ENCODE measurements at regions not wholly inside any gene's neighbourhood (a gene's known extent, or its start where the extent isn't known, plus 50 kb on each side); places are given as distances from the start of the nearest gene placed in this dataset.
"Not testable (repeated sequence)": the region's sequence is repeated elsewhere in the genome, so short reads cannot be mapped to it uniquely, and the experiment has no call there.

DNA sequence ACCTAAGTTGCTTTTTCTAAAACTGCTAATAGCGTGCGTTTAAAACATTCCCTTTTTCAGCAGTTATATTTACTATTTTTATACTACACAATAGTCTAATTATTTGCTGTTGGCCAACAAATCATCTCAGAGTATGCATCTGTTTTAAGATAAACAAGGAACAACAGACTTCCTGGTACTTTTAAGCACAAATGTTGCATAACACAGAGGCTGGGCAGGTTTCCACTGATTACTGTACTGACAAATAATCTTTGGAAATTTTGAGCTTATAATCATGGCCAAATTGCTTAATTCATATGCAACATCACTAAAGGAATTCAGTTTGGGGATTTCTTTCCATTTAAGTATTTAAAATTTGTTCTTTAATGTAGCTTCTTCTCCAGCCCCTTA, 737.4 kb upstream of the SALL3 start:
- peak; percentile 21 for DNase-seq

DNA sequence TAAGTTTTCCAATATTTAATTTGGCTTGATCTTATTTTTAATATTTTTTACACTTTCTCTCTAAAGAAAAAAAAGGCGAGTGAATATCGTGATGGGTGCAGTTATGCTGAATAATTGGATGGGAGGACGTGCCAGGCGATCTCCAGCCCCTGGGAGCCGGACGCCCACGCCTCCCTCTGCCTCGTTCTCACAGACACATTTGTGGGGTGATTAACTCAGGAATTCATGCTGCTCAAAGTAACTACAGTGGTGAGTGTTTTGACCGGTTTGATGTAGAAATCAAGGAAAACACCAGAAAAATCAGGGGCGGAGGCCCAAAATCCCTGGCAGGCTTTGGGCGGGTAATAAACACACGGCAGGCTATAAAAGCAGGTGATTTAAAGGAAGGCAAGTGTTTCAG, 736.8 kb upstream of the SALL3 start:
- DNase-seq: no peak

DNA sequence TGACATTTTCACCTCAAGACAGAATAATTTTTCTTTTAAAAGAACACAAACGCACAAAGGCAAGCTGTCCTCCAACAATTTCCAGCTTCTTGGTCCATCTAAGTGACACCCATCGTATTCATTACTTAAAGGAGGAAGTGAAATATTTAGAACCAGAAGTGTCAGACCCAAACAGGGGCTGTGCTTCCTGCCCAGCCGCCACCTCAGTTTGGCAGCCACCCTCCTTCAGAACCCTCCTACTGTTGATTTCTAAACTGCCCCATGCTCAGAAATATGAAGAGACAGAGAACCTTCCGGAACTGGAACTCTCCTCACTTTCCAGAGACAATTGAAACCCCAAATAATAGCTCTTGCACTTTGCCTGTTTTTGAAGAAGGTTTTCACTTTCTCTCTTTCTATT, 734.8 kb upstream of the SALL3 start:
- no peak for DNase-seq

DNA sequence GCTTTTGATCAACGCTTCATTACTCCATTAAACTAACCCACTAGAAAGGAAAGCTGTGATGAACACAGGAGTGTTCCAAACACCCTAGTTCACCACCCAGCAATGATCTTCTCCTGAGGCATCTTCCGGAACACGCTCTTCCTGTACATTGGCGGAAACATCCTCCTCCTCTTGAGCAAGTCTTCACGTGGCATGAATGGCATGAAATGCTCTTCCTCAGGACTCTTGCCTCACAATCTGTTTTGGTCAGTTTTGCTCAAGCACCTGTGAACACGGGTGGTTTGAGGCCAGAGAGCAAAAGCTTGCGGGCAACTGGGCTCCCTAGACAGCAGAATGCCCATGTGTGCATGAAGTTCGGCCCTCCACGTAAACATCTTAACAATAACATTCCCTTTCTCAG, 734.2 kb upstream of the SALL3 start:
- no peak for DNase-seq

DNA sequence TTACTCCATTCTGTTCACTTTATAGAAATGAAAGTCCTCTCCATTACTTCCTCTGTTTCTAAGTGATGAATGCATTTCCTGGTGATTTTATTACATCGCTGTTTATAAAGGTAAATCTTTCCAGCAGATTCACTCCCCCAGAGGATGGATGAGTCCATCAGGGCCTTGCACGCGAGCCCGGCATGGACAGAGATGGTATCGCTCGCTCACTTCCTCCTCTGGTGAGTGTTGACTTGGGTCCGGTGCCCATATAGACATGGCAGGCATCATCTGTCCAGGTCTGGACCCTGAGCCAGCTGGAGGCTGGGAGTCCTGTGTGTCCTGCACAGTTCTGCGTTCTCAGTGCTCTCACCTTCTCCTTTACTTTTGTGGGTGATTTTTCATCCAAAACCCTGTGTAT, 733.6 kb upstream of the SALL3 start:
- DNase-seq: no peak

DNA sequence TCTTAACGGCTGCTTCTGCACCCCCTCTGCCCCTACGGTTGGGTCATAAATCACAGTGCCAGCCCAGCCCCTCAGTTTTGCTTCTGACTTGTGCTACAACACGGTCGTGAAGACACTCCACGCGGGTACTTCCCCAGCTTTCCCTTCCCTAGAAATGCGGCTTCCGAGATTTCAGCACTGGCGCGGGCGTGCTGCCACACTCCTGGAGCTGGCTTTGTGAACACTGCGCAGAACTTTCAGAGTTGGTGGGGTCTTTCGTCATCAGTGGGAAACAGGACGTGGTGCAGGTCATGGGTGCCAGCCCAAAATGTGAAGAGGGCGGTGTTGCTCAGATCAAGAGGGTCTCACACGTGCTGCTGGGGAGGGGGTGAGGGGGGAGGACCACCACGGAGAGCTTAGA, 733.0 kb upstream of the SALL3 start:
- no peak for DNase-seq

DNA sequence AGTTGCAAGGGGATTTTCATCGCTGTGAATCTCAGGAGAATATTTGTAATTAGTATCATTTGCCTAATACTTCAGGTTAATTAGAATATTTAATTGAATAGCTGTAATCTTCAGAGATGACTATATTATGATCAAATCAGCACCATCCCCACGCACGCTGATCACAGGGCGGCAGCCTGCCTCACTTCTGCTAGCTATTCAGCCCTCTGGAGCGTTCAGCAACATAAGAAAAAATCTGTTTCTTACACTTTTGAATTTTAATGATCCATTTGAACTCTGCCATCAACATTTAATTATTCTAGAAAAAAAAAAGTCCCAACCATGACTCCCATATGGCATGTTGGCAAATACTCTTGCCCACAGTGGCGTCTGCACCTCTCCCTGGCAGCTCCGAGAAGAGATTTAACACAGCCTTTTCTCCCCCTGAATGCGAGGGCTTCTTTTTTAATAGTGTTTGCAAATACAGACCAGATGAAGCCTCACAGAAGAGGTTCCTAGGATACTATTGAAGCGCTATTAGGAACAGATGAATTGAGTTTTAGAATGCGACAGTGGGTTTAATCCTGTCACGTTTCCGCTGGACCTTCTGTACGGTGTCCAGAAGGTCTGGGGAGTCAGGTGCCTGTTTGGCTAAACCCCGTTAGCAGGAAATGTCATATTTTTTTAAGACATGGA, 731.9 kb upstream of the SALL3 start:
- DNase-seq: no peak

DNA sequence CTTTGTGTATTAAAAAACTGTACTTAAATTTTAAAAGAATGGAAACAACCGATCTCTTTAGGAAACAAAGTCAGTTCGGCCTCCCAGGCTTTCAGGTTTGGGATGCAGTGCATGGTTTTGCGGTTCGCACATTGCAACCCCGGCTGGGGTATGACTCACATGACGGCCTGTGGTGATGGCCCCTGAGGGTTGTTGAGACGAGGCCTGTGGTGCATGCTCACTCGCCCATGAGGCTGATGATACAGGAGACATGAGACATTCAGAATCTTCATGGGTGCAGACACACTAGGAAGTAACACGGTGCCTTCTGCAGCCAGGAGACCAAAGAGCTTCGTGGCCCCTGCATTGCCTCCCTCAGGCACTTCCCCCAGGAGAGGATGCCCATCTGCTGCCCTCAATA, 724.6 kb upstream of the SALL3 start:
- DNase-seq: no peak

DNA sequence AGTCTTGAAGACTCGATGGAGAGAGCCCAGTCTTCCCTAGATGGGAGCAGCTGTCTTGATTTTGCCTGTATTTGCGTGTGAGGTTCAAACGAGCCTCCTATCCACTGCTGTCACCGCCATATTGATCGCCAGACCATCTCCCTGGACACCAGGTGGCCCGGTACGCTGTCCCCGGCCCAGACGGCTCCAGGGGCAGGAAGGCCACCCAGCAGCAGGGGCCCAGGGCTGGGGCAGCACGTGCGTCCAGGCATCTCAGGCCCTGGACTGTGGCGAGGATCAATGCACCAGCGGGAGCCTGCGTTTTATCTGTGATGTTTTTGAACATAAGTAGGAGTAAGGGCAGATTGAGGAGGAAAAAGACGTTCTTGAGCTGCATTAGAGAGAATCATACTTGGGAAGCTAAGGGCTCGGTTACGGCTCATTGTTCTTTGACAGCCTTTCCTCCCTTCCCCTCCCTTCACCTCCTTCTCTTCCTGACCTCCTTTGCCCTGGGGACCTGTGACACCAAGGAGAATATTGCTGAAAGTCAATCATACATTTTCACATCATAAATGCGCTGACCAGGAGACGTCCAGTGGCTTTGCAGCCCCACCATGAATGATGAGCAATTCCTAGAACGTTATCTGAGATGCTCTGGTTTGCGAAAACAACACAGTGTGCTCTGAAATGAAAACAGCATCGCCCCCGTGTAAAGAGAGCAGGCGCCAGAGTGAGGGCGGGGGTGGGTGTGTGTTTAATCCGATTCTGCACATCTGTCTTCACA, 711.2 kb upstream of the SALL3 start:
- DNase-seq: no peak

DNA sequence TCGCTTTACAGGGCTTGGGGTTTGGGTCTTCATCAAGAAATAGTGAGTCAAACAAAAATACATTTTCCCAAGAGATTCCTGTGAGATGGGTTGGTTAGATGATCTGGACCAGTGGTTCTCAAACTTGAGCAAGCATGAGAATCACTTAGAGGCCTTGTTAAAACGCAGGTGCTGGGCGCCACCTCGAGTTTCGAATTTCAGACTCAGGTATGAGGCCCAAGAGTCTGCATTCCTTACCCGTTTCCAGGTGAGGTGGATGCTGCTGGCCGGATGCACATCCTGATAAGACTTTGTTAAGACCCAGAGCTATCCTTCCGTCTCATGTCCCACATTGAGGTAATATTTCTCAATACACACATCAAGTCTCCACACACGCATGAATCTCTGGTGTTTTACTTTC, 707.8 kb upstream of the SALL3 start:
- DNase-seq: no peak

DNA sequence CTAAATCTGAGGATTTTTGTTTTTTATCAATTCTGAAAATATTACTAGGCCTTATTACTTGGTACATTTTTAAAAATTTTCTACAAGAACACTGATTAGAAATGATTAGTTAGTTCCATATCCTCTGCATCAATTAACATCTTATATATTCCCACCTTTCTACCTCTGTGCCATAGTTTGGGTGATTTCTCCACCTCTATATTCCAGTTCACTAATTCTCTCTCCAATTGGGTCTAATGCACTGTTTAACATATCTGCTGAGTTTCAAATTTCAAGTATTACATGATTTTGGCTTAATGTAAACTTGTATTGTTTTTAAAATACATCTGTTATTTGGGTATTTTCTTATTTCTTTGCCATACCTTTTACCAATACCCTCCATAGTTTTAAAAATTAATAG, 705.7 kb upstream of the SALL3 start:
- no peak for DNase-seq

DNA sequence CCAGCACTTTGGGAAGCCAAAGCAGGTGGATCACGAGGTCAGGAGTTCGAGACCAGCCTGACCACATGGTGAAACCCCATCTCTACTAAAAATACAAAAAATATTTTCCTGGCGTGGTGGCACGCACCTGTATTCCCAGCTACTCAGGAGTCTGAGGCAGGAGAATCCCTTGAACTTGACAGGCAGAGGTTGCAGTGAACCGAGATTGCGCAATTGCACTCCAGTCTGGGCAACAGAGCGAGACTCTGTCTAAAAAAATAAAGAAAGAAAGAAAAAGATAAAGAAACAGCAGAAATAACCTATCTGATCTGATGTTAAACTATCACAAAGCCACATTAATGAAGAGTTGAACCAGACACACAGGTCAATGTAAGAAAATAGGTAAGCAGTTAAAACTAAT, 696.2 kb upstream of the SALL3 start:
- not testable (repeated sequence) for DNase-seq

DNA sequence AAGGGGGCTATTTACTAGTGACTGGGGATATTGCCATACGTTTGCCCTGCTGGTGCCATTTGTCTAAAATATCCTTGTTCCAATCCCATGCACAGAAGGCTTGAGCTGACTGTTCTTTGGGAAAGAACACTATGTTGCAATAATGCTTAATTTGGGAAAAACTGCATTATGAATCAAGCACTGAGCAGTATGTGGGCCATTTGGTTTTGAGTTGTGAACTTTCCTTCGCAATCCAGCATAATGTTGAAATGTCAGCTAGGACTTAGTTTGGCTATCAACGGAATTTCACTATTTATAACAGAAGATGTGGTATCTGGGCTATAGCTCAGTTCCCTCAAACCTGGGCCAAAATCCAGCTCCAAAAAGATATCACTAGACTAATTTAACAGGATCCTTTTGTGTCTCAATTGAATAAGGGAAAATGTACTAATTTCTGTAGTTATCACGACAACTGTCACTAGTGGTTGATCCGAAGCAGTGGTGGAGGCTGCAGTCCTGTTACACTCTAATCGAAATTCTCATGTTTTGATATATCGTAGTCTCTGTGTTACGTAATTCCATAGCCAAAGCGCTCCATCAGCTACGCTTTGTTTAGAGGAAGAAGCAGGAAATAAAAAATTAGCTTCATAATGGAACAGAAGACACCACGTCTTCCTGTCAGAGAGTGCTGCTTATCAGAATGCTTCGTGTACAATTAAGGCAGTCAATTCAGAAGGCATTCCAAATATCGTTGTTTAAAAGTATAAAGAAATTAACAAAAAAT, 686.8 kb upstream of the SALL3 start:
- DNase-seq: no peak

DNA sequence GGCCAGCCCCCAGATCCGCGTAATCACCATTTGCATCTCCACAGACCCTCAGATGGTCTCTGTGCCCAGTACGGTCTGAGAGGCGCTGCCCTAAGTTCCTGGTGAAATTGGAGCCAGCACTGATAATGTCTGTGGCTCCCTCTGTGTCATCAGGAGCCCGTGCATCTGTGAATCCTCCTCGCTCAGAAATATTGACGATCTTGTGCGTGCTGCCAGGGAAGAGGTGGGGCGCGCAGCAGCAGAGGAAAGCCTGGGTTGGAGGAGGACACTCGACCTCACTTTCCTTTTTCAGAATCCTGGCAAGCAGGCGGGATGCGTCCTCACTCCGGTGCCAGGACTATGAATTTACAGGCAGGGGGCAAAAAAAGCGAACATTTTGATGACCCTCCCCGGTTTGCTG, 686.1 kb upstream of the SALL3 start:
- DNase-seq: no peak

DNA sequence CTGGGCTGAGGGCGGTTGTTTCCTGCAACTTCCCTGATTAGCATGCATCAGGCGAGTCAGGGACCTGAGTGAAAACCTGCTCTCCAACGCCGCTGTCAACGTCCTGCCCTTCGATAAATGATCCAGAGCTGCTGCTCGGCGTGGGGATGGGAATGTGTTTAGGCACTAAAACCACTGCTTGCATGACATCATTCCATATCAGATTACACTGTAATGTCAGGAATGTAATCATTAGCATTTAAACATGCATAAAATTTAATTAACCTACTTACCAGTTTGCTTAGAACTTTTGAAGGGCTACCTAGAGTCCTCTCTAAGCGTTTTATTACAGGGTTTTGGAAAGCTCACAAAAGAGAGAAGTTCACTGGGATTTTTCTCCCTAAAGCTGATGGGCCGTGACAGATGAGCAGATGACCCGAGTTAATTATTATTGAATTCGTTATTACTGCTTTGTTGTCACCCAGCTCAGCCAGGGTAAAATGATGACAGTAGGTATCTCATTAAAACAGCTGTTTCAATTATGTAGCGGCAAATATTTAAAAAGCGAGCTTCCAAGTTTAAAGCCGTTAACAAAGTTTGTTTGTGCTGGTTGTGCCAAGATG, 685.6 kb upstream of the SALL3 start:
- DNase-seq: no peak

DNA sequence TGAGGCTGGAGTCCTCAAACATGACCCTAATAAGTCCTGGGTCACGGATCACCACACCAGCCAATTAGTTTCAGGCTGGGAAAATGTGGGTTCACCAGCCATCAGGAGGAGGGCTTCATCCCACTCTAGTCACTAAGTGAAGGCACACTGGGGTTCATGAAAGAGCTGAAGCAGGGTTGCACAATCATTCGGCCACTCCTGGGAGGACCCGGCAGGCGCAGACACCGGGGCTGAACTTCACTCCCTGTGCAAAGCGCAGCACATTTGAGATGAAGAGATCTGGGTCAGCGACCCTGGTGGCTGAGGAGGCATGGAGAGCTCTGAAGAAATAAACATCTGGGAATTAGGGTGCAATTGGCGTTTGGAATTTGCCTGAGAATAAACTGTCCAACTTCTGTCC, 684.4 kb upstream of the SALL3 start:
- DNase-seq: no peak

DNA sequence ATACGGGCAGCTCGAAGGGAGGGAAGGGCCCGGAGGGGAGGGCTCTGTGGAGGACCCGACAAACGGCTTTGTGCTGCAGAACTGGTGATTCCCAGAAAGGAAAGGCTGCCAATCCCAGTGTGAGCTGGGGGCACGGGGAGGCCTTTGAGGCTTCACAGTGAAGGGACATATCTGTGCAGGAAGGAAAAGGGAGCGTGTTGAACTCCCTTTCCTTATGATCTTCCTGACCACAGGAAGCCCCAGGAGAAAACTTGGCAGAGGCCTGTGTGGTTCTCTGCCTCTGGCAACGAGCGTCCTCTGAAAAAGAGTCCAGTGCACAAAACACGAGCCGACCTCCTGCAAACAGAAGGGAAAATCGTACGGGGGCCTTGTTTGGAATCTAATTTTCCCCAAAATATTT, 683.5 kb upstream of the SALL3 start:
- no peak for DNase-seq

DNA sequence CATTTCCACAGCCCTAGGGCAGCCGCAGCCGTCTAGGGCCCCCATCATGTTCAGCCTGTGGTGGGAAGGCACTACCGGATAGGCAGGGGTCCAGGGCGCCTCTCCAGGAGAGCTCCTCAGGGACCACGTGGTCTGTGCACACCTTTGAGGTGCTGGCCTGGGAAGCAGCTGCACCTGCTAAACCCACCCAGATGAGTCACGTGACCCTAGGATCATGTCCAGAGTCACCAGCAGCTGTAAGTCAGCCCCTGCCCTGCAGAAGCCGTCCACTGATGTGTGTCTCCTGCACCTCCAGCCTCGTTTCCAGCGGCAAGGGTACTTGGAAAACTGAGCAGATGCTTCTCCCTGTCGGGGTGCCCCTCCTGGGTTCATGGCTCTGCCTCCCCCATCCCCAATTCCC, 682.6 kb upstream of the SALL3 start:
- no peak for DNase-seq

DNA sequence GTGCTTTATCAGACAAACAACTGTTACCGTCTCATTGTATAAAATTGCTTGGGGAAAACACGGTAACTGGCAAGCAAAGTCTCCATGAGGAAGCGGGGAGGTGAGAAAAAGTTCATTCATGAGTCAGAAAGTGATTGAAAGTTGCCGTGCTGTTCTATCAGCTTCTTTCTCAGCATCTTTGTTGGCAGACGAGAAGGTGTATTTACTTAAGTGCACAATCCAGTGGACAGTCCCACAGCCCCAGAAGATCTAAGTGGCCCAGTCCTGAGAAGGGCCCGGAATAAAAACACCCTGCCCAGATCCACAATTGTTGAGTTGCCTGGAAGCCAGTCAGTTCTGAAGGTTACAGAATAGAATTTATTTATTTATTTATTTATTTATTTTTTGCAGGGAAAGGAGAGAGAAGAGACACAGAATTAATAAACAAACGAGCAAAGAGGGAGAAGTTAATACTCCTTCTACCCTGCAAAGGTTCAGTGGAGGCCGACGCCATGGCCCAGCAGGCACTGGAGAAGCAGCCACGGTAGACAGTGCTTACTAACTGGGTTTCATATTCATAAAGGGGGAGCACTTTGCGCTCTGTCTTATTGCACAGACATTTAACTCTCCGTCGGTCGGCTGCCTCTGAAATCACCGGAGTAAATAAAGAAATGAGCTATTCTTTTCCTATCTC, 676.0 kb upstream of the SALL3 start:
- DNase-seq: no peak

DNA sequence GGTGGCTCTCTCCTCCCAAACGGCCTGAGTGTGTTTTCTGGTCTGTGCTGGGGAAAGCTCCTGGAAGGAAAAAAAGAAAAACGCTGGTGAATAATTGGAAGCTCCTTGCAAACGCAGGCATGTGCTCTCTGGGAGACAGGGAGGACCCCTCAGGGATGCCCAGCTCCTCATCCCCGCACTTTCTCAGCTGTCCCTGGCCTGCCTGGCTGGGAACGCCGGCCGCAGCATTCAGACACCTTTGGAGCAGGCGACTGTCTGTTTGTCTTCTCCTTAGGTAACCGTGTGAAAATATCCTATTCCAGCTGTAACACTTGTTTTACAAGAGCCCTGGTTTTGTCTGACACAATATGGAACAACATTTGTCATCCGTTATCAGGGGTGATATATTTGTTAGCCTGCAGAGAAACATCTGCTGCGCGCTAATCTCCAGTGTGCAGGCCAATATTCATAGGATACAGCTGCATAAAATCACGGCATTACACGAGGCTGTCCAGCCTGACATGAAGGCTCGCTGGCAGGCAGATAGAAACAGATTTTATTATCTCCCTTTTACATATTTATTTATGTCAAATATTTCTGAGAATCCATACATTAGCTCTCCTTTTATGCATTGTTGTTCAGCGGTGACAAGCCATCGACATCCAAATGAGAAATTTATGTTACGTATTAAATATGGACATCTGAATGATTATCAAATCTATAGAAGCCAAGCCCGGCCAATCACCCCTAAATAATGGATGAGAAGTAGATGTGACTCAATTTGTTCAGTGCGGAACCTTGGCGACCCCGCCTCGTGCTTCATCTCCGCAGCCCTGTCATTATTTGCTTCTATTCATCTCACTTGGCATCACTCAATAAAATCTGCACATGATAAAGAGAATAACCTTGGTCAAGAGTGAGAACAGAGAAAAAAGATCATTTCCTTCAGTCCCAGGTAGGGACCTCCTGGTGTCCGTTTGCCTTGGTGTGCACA, 675.1 kb upstream of the SALL3 start:
- DNase-seq: no peak

DNA sequence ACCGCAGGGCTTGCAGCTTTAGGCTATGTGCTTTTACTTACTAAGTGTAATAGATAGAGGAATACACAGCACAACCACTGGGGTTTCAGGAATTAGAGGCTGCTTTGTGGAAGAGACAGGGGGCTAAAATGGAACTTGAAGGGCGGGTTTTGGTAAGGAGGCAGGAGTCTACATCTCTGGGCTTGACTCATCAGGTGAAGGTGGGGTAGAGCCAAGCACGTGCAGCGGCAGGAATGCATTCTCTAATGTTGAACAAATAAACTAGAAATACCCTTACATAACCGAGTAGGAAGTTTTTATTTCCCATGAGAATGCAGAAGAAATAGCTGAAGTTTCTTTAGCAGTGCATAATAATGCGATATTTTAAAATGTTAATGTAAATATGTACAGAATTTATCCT, 673.8 kb upstream of the SALL3 start:
- DNase-seq: no peak

DNA sequence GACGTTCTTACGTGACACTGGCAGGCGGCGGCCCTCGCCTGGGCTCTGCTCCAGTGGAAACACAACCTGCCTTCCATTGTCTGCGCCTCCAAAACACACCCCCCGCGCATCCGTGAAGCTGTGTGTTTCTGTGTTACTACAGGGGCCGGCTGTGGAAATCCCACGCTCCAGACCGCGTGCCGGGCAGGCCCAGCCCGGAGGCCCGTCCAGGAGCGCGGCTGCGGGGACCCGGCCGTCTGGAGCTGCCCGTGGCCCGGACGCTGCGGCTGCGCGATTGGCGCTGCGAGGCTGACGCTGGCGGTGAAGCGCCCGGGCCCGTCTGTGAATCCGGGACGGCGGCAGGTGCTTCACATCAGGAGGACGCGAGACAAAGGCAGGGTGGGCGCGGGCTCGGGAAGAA, 670.3 kb upstream of the SALL3 start:
- DNase-seq: no peak

Data from COR-L47 (cell line).